GM18909 (cell line): ENCODE measurements at regions not wholly inside any gene's neighbourhood (a gene's known extent, or its start where the extent isn't known, plus 50 kb on each side); places are given as distances from the start of the nearest gene placed in this dataset.

Source experiments
- ATAC-seq: cut with Tn5 transposase; IDR thresholded peaks from one replicate; pipeline ENCODE4 v1.9.1; 2021; ENCODE audit warnings: mild to moderate bottlenecking; ENCODE audit not compliant: unreplicated experiment, poor library complexity

DNA sequence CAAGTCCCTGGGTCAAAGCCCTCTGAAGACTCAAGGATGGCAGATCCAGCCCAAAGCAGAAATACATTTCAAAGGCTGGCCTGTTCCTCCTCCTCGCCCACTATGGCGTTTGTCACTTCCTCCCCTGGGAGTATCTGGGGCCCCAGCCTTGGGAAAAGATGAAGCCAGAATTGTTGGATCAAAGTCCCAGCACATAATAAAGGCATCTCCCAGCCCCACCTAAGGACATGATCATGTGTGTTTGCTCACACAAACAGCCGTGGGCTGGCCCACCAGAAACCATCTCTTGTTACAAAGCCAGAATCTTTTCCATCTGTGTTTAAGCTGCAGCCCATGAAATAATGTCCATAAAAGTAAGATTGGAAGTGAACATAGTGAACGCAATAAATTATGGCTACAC, 50.1 kb upstream of the HAAO start:
- no peak for ATAC-seq
